ENCODE measurements at regions not wholly inside any gene's neighbourhood (a gene's known extent, or its start where the extent isn't known, plus 50 kb on each side); places are given as distances from the start of the nearest gene placed in this dataset.

- H3K27ac ChIP-seq = no peak overlapping the region
- no peaks in the 10 kb centered on the region for H3K4me1 ChIP-seq
- TF ChIP-seq POLR2A (IDR thresholded peaks at IDR 0.05) = no peak
- TF ChIP-seq POLR2AphosphoS5 (IDR thresholded peaks at IDR 0.05; ENCODE audit: insufficient read depth in 1 of 2, low read depth in 1 of 2) = no peak
- TF ChIP-seq, protein P1, sequence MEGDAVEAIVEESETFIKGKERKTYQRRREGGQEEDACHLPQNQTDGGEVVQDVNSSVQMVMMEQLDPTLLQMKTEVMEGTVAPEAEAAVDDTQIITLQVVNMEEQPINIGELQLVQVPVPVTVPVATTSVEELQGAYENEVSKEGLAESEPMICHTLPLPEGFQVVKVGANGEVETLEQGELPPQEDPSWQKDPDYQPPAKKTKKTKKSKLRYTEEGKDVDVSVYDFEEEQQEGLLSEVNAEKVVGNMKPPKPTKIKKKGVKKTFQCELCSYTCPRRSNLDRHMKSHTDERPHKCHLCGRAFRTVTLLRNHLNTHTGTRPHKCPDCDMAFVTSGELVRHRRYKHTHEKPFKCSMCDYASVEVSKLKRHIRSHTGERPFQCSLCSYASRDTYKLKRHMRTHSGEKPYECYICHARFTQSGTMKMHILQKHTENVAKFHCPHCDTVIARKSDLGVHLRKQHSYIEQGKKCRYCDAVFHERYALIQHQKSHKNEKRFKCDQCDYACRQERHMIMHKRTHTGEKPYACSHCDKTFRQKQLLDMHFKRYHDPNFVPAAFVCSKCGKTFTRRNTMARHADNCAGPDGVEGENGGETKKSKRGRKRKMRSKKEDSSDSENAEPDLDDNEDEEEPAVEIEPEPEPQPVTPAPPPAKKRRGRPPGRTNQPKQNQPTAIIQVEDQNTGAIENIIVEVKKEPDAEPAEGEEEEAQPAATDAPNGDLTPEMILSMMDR (IDR thresholded peaks at IDR 0.05) = no peak
- intact Hi-C loops (cut with DNase I) = no loop called here
- no peaks in the 10 kb centered on the region for H3K36me3 ChIP-seq
- H3K27me3 ChIP-seq = no peaks in the 10 kb centered on the region
- H3K9me3 ChIP-seq = no peaks in the 10 kb centered on the region
- no peak for DNase-seq (ENCODE audit: extremely low spot score in 2 of 2)
- no peak overlapping the region for H3K4me3 ChIP-seq
Measured at GRCh38 chr12:43132291-43132690, 419.7 kb downstream of the ADAMTS20 start.

DNA sequence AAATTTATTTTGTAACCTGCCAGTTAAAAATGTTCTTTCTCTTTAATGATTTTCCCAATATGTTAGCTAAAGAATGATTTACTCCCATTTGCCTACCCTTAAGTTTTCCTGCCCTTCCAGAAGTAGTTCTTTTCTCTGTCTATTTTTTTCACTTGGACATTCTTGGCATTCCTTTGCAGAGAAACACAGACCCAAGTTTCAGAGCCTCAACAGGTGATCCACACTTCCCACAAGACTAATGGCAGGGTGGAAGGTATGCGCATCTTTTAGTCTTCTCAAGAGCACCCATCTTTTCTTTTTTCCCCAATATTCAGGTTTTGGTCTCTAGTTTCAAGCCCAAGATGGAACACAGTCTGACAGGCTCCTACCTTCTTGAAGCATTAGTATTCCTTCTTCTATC is 420.7 kb downstream of the ADAMTS20 start:
- Histone ChIP-seq H3K9me3 (no peaks in the 10 kb centered on the region), H3K4me3 (no peak overlapping the region), H3K4me1 (no peaks in the 10 kb centered on the region), H3K27me3 (no peaks in the 10 kb centered on the region), H3K27ac (no peak overlapping the region), H3K36me3 (no peaks in the 10 kb centered on the region)
- no peak for DNase-seq (ENCODE audit: extremely low spot score in 2 of 2)
- intact Hi-C loops (cut with DNase I) = no loop called here
- TF ChIP-seq POLR2A (IDR thresholded peaks at IDR 0.05) (no peak), POLR2AphosphoS5 (IDR thresholded peaks at IDR 0.05; ENCODE audit: insufficient read depth in 1 of 2, low read depth in 1 of 2) (no peak)
- TF ChIP-seq, protein P1 (IDR thresholded peaks at IDR 0.05) = no peak

DNA sequence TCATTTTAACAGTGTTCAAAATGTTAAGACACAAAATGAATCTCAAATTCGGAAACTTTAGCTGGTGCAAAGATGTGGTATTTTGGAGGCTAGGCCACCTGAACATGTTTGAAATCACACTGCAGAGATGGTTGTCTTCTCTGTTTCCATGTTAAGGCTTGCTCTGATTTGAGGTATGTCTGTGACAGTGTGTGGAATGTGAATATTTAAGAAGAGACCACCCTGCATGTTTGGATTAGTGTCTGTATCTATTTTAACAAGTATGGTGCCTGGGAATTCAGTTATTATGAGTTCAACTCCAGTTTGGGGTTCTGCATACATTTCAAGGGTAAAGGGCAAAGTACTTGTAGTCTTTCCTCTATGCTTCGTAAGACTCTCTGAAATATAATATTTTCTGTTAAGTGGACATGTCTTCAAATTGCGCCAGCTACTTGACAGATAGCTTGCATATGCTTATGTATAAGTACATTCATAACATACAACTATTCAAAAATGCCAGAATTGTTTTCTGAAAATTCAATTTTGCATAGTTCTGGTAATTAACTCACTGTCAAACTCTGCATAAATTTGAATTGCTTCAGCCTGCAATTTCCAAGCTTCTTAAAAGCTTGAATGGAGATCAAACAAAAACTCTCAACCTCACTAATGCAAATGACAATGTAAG is 424.0 kb downstream of the ADAMTS20 start:
- H3K36me3 ChIP-seq = no peaks in the 10 kb centered on the region
- intact Hi-C loops (cut with DNase I) = no loop called here
- no peak for DNase-seq (ENCODE audit: extremely low spot score in 2 of 2)
- no peak overlapping the region for H3K27ac ChIP-seq
- no peaks in the 10 kb centered on the region for H3K4me1 ChIP-seq
- no peak for TF ChIP-seq POLR2A (IDR thresholded peaks at IDR 0.05)
- TF ChIP-seq POLR2AphosphoS5 (IDR thresholded peaks at IDR 0.05; ENCODE audit: insufficient read depth in 1 of 2, low read depth in 1 of 2) = no peak
- TF ChIP-seq, protein P1 (IDR thresholded peaks at IDR 0.05) = no peak
- no peaks in the 10 kb centered on the region for H3K27me3 ChIP-seq
- no peaks in the 10 kb centered on the region for H3K9me3 ChIP-seq
- no peak overlapping the region for H3K4me3 ChIP-seq

DNA sequence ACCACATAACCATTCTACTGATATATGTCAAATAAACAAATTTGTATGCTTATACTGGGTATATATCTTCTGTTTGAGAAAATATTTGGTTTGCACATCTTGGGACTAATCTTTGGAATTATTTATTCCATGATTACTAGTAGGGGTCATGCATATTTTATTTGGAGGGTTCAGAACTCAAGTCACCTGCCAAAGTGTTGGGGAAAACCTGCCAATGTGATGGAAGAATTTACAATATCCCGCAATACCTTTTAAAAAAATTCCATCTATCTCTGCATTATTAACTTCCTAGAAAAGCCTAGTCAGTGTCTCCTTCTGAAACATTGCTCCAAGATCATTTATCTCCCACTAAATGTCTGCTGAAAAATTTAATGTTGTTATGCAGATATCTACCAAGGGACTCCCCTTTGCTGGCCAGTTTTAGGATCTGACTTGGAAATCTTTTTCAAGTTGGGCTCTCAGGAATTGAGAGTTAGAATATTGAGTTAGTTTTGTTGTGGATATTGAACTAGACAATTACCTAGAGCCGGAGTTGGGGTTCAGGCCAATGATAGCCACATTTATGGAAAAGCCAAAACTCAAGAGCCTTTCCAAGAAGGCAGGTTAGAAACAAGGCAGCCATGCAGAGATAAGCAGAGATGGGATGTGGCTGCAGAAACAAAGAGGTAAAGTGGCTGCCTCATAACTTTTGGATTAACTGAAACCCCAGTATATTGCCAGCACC is 425.2 kb downstream of the ADAMTS20 start:
- H3K27ac ChIP-seq = no peak overlapping the region
- no peaks in the 10 kb centered on the region for H3K27me3 ChIP-seq
- no peaks in the 10 kb centered on the region for H3K4me1 ChIP-seq
- no peaks in the 10 kb centered on the region for H3K9me3 ChIP-seq
- no peak overlapping the region for H3K4me3 ChIP-seq
- H3K36me3 ChIP-seq = no peaks in the 10 kb centered on the region
- DNase-seq (ENCODE audit: extremely low spot score in 2 of 2) = no peak
- intact Hi-C loops (cut with DNase I) = no loop called here
- no peak for TF ChIP-seq POLR2AphosphoS5 (IDR thresholded peaks at IDR 0.05; ENCODE audit: insufficient read depth in 1 of 2, low read depth in 1 of 2)
- no peak for TF ChIP-seq POLR2A (IDR thresholded peaks at IDR 0.05)
- TF ChIP-seq, protein P1 (IDR thresholded peaks at IDR 0.05) = no peak

DNA sequence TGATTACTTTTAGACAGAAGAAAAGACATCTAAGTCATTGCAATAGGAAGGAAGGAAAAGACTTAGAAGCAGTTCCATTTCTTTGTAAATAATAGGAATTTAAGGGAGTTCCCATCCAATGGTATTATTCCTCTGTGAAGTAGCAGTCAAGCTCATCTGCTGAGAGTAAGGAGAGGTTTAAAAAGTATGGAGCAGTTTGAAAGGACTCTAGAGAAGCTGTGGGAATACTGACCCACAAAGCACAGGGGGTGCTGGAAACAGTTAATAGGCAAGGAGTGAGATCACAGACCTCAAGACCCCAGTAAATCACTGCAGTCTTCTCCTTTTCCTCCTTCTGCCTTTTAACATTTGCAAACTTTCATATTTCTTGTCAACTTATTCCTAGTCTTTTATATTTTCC is 428.5 kb downstream of the ADAMTS20 start:
- no peak overlapping the region for H3K4me3 ChIP-seq
- DNase-seq (ENCODE audit: extremely low spot score in 2 of 2) = no peak
- intact Hi-C loops (cut with DNase I) = no loop called here
- H3K9me3 ChIP-seq = no peaks in the 10 kb centered on the region
- no peak overlapping the region for H3K27ac ChIP-seq
- H3K36me3 ChIP-seq = no peaks in the 10 kb centered on the region
- H3K4me1 ChIP-seq = no peaks in the 10 kb centered on the region
- TF ChIP-seq, protein P1 (IDR thresholded peaks at IDR 0.05) = no peak
- TF ChIP-seq POLR2AphosphoS5 (IDR thresholded peaks at IDR 0.05; ENCODE audit: insufficient read depth in 1 of 2, low read depth in 1 of 2) (no peak), POLR2A (IDR thresholded peaks at IDR 0.05) (no peak)
- H3K27me3 ChIP-seq = no peaks in the 10 kb centered on the region

Measured in vagina (tissue), 2 donors.